Nucleus accumbens (tissue), 56 donors: ENCODE measurements at regions not wholly inside any gene's neighbourhood (a gene's known extent, or its start where the extent isn't known, plus 50 kb on each side); places are given as distances from the start of the nearest gene placed in this dataset.

ENCODE experiments used
- DNase-seq, 56 donors: peaks; one replicate each; lab custom pipeline; 2025; lab: John Stamatoyannopoulos, UW

DNA sequence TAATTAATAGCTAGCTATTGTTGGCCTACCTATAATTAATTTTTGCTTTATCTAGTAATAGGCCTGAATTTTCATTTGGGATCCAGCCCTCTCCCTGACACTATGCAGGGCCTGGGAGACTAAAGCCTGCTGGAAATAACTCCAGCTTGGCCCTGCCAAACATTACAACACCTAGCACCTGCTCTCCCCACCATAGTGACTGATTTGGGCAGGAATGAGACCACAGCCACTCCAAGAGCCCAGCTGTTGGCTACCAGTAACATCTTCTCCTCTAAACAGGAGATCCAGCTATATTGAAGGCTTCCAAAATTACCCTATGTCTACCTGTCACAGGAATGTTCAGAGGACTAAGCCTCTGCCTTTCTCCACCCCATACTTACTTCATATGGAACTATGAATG, 225.1 kb downstream of the IDS start:
- DNase-seq, result no peak

DNA sequence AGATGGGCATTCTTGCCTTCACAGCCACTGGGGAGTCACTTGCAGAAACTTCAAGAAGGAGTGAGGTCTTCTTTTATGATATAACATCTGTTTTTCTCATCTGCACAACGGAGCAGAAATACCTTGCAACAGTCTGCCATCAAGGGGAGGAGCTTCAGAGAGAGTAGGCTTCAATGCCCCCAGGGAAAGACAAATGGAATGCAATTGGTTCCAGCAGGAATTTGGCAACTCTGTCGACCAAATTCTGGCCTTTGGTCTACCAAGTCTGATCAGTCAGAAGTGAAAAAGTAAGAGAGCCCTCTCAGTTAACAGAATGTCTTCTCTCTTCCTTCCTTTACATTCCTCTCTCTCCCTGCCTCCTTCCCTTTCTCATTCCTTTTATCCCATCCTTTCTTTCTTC, 229.3 kb downstream of the IDS start:
- no peak for DNase-seq

DNA sequence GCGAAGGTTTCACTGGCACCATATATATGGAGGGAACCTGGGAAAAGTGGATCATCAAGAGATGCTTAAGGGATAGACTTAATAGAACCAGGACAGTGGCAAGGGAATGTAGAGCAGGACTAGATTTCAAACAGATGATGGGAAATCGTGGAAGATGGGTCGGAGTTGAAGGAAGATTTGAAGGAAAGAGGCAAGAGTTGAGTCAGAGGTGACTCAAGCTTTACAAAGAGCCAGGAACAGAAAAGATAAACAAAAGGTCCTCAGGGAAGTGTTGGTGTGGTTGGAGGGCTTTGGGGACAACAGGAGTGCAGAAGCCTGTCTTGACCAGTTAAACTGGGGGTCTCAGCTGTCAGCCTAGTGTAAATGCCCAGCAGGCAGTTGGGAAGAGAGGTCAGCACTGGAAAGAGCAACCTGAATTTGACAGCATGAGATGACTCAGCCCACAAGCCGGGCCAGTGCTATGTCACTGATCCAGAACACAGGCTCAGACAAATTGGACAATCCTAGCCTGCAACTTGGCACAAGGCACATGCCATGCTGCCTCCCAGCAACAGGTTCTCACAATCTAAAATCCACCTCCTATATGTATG, 230.5 kb downstream of the IDS start:
- no peak for DNase-seq

DNA sequence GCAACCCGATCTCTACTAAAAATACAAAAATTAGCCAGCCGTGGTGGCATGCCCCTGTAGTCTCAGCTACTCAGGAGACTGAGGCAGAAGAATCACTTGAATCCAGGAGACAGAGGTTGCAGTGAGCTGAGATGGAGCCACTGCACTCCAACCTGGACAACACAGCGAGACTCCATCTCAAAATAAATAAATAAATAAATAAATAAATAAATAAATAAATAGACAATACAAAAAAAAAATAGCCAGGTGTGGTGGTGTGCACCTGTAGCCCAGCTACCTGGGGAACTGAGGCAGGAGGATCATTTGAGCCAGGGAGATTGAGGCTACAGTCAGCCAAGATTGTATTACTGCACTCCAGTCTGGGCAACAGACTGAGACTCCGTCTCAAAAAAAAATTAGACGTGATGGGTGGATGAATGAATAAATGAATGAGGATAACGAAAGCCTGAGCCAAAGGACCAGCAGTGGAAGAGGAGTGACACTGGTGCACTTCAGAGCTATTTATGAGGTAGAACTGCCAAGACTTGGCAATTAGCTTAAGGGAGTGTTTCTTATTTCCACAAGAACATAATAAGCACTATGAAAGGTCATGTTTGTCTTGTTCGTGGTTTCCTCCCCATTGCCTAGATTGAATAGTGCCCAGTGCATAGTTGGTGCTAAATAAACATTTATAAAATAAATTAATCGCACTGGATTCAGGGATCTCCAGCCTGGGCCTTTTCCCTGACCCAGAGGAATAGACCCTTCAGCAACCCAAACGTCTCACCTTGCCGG, 232.2 kb downstream of the IDS start:
- no peak for DNase-seq

DNA sequence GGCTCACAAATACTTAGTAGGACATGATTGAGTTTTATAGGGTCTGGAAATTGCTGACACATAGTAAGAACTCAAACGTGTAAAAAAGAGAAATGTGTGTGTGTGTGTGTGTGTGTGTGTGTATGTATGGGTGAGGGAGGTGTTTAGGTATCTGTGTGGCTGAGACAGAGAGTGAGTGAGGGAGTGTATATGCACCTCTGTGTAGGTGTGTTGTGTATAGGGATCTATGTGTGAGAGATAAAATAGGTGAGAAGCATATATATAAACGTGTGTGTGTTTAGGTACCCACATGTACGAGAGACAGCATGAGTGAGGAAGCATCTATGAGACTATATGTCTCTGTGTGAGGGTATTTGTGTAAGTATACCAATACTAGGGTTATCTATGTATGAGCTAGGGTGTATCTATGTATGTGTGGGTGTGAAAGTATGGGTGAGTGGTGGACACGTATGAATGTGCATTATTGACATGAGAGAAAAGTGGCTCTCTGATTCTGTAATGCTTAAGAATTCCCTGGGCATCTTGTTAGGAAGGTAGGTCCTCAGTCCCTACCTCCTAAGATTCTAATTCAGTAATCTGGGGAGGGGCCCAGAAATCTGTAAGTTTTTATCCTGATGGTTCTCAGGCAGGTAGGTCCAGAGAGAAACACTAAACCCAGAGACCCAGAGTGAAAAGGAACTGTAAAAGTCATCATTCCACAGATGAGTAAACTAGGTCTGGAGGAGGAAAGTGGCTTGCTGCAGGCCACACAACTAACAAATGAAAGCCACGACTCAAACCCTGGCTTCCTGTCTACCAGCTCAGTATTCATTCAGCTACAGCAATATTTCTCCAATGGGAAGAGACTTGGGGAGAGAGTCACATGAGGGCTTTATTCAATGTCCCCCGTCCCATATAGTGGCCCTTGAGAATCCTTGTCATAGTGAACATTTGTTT, 237.0 kb downstream of the IDS start:
- DNase-seq, result no peak

DNA sequence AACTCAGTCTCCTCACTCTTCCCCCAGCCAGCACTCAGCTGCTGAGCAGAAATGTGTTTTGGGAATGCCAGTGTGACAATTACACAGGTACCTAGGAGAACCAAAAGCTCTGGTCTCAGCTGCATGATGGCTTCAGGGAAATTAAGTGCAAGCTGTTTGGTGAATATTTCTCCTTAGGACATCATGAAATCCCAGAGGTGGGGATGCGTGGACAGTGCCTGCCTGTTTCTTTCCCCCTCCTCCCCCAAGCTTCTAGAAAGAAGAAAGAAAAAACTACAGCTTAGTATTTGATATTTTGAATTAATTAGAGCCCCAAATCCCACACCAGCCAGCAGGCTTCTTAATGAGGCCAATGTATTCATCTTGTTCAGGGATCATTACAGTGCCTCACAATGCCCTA, 243.0 kb downstream of the IDS start:
- DNase-seq, result no peak

DNA sequence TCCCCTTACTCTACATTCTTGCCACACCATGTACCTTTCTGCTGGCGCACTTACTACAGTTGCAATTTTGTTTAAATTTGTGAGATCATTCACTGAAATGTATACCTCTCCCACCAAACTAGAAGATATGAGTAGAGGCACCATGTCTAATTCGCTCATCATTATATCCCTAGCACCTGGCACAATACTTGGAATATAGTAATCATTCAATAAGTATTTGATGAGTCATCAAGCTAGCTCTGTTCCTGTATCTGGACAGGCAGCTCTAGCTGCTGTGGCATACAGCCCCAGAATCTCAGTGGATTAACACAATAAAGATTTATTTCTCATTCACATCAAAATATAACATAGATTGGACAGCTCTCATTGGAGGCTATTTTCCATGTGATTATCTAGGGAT, 245.9 kb downstream of the IDS start:
- DNase-seq, result no peak

DNA sequence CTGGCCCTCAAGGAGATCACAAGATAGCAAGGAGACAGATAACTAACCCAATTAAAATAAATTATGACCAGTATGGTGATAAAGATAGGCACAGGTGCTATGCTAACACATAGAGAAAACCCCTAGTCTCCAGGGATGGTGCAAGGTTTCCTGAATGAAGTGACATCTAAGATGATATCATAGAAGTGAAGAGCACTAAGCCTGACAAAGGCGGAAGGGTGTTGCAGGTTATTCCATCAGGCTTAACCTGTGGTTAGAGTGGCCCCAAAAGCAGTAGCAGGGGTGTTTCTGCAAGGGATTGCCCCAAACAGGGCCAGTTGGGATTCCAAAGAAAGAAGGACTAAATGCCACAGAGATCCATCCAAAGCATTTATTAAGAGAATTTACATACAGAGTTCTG, 249.2 kb downstream of the IDS start:
- DNase-seq, result no peak

DNA sequence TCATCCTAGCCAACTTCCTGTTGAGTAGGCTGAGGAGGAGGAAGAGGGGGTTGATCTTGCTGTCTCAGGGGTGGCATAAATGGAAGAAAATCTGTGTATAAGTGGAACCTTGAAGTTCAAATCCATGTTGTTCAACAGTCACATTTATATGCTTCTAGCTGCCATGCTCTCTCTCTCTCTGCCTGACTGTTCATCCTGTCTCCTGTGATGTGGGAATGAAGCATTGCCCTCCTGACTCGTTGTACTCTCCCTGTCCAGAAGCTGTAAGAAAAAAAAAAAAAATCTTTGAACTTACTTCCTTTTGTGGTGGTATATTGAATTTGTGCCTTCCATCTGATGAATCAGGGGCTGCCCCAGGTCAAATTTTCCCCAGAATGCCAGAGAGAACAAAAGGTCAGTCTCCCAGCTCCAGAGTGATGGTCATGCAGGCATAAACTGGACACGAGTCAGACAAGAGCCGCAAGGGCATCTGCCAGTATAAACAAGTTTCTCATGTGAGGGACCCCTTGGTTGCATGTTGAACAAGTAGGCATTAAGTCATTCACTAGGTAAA, 257.0 kb downstream of the IDS start:
- no peak for DNase-seq

DNA sequence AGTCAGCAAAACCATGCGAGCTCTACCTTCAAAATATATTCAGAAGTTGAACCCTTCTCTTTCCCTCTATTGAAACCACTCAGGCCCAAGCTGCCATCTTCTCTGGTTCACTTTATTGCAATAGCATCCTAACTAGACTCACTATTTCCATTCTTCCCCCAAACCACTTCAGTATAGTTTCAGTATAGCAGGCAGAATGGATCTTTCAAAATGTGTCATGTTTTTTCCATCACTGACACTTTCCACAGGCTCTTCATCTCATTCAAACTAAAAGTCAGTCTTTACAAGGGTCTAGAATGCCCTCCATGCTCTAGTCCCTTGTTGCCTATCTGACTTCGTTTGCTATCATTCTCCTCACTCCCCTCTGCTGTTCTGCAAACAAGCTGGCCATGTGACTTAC, 274.4 kb downstream of the IDS start:
- DNase-seq, result no peak

DNA sequence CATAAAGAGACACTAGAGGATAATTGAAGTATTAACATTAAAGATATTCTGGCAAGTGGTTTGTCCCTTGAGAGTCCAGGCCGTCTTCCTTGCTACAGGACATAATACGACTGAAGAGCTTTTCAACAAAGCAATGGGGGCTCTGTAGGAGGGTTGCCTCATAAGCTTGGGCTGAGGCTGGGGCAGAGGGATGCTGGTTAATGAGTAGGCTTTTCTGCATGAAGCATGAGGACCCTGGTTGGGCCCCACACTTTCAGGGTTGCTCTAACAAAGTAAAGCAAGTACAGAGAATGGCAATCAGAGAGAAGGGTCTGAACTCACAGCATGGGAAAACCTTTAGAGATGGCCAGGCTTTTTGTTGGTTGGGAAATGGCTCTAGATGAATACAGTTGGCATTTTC, 281.3 kb downstream of the IDS start:
- no peak for DNase-seq

DNA sequence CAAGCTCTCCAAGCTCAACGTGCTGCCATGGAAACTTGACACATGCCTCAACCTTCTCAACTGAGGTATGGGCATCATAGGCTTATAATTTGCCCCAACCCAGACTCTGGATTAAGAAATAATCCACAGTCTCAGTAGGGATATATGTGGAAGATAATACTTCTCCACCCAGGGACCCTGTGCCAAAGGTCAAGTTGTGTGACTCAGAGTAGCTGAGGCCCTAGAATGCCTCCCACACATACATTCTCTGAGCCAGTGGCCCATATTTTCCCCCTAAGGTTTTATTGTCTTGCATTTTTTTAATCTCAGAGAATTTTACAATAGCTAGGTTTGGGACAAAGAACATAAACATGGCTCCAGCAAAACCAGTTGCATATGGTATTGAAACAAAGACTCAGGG, 283.1 kb downstream of the IDS start:
- no peak for DNase-seq

DNA sequence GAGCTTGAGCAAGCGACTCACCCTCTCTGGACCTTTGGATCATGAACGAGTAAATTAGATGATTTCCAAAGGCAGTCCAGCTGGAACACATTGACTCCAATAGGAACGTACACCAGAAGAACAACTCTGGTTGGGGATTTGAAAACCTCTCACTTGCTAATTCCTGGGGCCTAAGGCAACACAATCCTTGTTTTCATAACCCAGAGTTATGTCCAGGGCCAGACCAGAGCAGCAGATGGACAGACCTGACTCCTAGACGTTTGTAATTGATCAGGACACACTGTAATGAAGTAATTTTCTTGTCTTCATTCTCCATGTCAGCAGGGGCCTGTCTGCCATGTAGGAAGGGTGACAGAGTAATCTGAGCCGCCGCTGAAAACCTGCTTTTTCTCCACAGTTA, 283.9 kb downstream of the IDS start:
- no peak for DNase-seq

DNA sequence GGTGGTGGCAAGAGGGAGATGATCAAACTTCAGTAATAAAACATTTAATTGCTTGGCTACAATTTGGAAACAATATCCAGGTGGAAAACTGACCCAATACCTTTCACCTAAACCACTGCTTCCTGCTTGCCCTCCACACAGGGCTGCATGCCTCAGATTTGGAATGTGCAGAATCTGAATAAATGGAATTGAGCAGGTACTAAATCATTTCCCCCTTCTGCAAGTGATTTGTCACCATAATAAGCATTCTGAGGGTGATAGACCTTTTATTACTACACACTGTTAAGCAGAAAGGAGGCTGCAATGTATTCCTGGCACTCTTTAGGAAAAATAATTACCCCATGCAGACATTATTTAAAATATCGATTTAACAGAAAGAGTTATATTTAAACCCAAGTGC, 291.8 kb downstream of the IDS start:
- DNase-seq, result no peak

DNA sequence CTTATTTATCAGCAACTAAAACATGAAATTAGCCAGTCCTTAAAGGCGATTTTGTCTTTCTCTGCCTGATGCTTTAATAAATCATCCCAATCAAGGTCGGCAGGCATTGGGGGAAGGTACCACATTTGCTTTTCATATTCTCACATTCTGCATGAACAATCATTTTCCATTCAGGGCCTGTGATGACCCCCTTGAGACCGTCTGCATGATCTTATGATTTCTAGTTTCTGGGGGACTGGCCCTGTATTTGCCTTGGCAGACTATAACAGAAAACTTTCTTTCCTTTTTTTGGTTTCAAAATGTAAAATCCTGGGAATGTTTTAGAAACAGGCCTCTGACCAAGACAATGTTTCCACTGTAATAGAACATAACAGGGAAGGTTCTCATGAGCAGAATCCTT, 296.8 kb downstream of the IDS start:
- no peak for DNase-seq

DNA sequence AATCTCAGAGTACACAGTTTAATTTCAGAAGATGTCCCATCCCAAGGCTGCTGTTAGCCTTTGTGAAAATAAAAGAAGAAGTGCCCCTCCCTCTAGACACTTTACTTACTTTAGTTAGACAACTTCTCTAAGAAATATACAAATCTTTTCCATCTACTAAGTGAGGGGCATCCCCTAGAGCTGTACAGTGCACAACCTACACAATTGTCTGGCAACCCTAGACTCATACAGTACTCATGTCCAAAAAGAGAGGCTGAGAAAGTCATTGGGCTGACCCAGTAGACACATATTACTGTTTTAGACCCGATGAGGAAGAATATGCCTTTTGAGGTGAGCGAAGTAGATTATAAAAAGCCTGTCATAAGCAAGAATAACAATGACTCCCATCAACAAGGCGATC, 297.6 kb downstream of the IDS start:
- DNase-seq, result no peak

DNA sequence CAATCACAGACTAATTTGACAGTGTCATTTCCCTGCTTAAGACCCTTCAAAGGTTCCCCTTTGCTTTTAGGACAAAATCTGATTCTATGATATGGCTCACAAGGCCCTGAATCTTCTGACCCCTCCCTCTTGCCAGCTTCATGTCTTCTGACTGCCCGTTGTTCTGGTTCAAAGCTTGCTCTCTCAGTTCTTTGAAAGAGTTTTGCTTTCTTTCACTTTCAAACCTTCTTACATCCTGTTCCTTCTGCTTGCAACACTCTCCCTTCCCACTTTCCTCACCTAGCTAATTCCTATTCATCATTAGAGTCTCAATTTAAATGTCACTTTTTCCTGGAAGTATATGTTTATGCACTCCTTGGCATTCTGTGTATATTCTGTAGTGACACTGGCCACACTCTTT, 299.2 kb downstream of the IDS start:
- no peak for DNase-seq

DNA sequence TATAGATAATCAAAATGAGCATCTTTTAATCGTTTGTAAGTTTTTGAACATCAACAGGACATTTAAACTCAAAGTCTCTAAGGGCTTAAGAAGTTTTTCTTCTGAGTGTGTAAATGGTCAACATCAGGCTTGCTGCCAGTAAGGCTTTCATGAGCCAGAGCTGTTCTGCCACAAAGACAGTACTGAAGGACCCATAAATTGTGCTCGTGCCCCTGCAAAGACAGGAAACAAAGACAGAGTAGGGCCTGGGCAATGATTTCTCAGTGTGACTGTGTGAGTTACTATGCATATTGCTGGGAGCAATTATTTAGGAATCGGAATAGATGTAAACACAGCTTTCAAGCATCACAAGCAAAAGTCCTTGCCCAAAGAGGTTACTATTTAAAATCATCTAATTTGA, 300.0 kb downstream of the IDS start:
- DNase-seq, result no peak

DNA sequence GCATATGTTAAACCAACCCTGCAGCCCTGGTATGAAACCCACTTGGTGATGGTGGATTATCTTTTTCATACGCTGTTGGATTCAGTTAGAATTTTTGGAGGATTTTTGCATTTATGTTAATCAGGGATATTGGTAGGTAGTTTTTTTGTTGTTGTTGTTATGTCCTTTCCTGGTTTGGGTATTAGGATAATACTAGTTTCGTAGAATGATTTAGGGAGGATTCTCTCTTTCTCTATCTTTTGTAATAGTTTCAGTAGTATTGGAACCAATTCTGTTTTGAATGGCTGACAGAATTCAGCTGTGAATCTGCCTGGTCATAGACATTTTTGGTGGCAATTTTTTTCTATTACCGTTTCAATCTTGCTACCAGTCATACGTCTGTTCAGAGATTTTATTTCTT, 305.4 kb downstream of the IDS start:
- no peak for DNase-seq

DNA sequence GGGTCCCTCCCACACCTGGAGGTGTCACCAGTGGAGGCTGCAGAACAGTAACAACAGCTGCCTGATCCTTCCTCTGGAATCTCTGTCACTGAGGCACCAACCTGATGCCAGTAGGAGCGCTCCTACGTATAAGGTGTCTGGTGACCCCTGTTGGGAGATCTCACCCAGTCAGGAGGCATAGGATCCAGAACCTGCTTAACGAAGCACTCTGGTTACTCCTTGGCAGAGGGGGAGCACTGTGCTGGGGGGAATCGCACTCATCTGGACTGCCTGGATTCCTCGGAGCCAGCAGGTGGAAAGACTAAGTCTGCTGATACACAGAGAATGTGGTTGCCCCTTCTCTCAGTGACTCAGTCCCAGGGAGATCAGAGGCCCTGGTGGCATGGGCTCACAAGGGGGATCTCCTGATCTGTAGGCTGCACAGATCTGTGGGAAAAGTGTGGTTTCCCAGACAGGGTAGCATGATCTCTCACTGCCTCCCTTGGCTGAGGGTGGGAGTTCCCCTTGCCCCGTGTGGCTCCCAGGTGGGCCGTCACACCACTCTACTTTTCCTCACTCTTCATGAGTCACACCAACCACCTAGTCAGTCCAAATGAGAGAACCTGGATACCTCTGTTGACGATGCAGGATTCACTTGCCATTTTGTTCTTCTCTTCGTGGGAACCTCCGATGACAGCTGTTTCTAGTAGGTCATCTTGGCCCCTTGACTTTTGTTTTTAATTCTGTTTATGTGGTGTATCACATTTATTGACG, 305.9 kb downstream of the IDS start:
- no peak for DNase-seq

DNA sequence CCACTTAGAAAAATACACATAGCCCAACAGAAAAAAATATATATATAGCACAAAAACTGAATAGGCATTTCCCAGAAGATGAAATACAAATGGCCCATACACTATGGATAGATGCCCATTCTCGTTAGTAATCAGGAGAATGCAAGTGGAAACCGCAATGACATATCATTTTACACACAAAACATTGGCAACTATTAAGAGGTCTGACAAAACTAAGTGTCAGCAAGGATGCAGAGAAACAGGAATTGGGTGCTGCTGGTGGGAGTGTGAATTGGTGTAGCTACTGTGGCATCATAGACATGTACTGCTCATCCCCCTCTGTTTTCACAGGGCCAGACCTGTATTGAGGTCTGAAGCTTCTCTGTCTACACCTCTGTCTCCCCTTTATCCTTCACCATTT, 320.0 kb downstream of the IDS start:
- DNase-seq, result no peak
